HG03571 (cell line): ENCODE measurements at regions not wholly inside any gene's neighbourhood (a gene's known extent, or its start where the extent isn't known, plus 50 kb on each side); places are given as distances from the start of the nearest gene placed in this dataset.
"Not testable (repeated sequence)": the region's sequence is repeated elsewhere in the genome, so short reads cannot be mapped to it uniquely, and the experiment has no call there.

ENCODE experiments used
- ATAC-seq: cut with Tn5 transposase; IDR thresholded peaks from one replicate; pipeline ENCODE4 v1.9.1; 2021; ENCODE audit not compliant: unreplicated experiment

DNA sequence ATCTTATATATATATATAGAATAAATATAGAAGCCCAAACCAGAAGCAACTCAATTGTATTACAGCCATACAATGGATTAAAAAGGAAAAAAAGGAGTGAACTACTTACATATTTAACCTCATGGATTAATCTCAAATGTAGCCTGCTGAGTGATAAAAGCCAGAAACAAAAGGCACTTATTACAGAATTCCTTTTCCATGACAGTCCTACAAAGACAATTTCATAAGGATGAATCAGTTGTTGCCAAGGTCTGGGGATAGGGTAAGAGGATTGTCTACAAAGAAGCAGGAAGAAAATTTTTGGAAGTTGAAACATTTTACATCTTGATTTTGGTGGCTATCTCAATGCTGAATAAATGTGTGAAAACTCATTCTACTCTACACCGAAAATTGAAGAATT is 103.9 kb upstream of the DCC start:
- no peak for ATAC-seq

DNA sequence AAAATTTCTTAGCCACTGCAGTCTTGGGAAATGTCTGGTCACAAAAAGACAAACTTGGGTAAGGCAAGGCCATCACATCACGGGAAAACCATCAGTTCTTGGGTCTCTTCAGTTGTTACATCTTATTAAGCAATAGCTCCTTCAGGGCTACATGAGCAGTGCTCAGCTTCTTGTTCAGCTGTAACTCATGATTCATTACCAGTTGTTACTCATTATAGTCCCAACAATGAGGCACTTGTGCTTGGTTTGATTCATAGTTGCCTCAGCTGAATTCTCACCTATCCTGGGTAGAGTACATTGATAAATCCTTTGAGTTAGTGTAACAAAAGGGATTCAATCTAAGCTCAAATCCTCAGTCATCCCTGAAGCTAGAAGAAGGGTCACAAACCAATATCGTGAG is 102.4 kb upstream of the DCC start:
- no peak for ATAC-seq

DNA sequence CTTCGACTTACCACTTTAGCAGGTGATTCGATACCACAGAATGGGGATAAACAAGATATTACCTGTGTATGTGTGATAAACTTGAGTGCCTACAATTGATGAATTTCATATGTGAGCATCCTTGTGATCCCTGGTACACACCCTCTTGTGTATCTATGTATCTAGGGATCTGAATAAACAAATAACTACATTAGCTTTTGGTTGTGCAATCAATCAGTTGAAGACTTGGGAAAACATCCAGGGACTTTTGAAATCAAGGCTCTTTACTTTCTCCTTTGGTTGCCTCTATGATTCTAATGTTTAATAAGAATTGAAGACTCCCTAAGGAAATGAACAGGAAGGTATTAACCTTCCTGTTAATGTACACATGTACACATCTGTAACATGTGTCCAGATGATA is 97.3 kb upstream of the DCC start:
- no peak for ATAC-seq

DNA sequence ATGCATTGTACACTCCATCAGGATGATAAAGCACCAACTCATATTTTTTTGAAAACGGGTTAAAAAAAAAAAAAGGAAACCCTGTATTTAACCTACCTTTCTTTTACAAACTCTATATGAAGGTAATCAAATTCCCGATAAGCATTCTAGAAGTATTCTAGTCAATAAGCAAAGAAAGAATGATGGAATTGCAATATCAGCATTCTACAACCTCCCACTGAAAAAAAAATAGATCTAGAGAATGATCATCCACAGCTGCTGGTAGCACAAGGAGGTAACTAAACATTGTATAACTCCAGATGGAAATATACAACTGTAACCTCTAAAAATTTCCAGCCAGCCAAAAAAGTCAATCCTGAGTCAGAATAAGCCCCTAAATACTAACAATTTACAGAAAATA is 95.3 kb upstream of the DCC start:
- no peak for ATAC-seq

DNA sequence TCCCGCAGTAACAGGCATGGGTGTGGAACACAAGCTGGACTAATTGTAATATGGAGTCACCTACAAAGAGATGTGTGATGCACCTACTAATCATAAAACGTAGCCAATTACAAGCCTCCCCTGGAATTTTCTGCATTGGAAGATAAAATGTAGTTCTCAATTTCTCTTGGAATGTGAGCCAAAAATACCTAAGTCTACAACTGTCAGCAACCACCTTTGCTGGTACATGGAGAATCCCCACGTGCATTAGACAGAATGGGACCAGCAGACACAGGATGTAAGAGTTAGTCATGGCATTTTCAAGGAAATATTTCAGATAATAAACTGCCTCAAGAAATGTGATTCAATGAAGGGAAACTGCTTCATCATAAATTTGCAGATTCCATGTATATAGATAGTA is 85.6 kb upstream of the DCC start:
- ATAC-seq: no peak

DNA sequence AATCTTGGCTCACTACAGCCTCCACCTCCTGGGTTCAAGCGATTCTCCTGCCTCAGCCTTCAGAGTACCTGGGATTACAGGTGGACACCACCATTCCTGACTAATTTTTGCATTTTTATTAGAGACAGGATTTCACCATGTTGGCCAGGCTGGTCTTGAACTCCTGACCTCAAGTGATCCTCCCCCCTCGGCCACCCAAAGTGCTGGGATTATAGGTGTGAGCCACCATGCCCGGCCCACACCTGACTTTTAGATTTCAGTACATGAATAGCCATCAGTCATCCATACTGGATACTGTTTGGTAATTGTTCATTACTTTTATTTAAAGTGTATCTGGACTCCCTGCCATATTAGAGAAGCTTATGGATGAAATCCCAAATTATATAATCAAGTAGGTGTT is 82.6 kb upstream of the DCC start:
- not testable (repeated sequence) for ATAC-seq

DNA sequence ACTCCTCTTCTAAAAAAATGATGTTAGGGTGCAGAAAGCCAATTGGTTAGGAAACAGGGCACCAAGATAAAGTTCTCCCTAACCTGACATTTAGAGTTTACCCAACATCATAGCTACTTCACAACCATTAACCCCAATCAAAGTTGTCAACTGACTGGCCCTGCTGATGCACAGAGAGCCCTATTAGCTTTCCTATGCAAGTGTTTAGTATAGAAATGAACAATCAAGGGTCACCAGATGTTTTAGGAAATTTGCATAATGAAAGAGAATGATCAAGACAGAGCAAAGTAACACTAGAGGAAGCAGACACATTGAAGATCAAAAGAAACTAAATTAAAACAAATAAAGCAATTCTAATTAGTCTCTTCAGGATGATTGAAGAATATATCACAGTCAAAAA is 64.2 kb upstream of the DCC start:
- no peak for ATAC-seq

DNA sequence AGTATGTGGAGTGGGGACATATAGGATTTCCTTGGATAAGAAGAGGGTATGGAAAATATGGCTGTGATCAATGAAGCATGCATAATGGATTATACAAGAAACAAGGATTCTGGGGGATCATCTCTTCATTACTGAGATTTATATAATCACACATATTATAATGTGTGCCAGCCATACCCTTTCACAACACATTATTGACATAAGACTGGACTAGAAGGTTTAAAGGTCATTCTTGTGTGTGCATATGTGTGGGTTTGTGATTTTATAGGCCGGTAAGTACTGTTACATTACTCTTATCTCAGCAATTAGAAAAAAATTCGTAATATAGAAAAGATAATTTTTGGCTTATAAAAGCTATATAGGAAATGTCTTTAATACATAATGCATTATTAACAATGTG is 62.2 kb upstream of the DCC start:
- no peak for ATAC-seq

DNA sequence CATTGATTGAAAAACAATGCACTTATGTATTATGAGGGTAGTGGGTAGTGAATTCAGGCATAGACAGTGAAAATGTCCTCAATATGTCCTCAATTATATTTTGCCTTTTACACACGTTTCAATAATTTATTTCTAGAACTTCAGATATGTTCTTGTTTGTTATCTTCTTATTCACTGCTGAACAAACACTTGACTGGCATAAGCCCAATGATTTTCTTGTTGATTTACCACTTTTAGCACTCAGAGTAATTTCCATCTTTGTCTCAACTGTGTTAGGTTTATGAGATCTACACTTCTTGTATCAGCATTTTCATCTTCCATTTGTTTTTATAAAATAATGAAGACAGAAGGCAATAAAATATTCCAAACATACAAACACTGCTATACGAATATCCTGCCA is 61.8 kb upstream of the DCC start:
- ATAC-seq: no peak

DNA sequence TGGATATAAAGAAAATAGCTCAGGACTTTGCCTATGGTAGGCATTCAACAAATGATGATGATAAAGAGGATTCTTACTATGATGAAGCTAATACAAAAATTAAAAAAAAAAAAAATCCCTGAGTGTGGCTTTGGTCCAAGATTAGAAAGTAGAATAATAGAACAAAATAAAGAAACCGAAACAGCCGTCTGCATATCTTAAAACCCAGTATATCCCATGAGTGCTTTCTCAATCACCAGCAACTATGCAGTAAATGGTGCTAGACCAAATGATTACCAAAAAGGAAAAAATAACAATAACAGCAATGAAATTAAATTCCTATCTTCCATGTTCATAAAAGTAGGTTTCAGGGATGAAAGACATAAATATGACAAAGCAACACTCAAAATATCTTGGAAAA is 59.3 kb upstream of the DCC start:
- no peak for ATAC-seq

DNA sequence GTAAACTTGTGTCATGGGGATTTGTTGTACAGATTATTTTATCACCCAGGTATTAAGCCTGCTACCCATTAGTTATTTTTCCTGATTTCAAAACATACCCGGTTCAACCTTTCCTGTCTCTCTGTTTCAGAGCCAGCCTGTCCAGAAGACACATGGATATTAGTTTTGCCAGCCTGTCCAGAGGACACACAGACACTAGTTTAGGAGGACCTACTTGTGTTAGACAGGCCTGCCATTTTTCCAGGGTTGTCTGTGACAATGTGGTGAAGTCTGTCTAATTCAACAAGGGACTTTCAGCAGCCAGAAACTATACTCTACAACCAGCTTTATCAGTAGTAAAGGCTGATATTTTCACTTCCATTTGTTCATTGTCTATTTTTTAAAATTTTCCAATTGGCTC is 56.1 kb upstream of the DCC start:
- ATAC-seq: no peak

DNA sequence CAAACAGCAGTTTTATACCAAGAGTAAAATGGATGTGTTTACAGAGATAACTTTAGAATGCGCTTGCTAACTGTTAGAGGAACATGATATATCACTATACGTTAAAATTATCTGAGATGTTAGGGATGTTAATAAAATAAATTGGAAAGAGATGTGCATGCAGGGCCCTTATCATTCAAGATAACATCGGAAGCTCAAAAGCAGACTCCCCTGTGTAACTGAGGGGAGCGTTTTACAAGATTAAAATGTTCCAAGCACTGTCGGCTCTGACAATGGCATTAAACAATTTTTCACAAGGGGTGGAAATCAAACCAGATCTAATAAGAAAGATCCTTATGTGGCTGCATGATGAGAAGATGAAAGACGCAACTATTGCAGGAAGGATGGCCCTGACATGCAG is 53.3 kb upstream of the DCC start:
- ATAC-seq: no peak

DNA sequence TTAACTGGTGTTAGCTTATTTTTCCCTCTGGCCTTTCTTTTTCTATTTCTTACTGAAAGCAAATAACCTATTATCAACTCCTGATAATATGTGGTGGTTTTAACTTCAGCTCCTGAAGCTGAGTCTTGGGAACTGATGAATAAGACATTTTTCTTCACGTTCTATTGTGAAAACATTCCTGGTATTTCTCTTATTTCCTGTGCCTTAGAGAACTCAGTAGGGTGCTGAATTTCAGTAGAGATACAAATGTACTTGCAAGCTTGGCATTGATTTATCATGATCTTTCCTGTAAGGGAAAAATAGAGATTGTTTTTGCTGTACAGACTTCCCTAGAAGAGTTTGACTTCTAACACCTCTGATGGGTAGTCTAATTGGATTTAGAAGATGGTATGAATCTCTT is 52.8 kb upstream of the DCC start:
- no peak for ATAC-seq

DNA sequence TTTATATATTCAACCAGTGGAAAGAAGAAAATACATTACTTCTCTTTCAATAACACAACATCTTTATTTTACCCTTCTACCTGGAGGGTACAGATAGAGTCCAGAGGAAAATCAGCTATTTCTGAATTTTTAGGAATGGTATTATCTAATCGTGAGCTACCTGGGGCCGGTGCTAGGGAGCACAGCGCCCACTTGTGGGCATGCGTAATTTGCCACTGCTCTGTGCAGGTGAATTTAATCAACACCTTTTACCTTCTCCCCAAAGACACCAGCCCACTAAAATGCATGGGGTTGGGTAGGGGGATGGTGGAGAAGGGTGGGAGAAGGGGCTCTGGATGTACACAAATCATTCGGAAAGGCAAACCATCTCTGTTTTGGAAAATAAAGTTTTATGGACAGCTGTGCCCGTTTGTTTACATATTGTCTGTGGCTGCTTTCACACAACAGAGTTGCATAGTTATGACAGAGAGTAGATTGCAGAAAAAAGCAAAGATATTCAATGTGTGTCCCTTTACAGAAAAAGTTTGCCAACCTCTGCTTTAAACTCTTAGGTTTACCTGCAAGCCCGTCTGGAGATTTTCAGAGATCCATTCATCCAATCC is 51.5 kb upstream of the DCC start:
- ATAC-seq: no peak

DNA sequence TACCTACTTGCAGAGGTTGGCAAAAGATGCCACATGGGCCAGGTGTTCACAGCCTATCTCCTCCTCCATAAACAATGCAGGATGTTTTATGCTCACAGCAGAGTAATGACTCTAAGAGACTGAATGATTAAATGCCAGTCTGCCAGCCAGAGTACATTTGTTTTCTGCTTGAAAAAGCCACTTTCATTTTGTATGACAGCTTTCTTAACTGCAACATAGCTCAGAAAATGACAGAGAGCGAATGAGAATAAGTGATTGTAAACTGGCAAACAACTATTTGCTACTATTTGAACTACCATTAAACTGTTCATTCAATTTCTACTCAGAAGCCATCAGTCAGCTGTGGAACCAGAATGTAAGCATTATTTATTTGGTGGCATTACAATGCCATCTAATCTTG is 50.6 kb upstream of the DCC start:
- ATAC-seq: no peak
